ENCODE measurements at regions not wholly inside any gene's neighbourhood (a gene's known extent, or its start where the extent isn't known, plus 50 kb on each side); places are given as distances from the start of the nearest gene placed in this dataset.

GRCh38 chr2:162932416-162932815 is 93.8 kb upstream of the KCNH7 start:
- H3K36me3 ChIP-seq (replicated peaks; ENCODE audit: low read depth, low read length): no peaks in the 10 kb centered on the region
- no peak overlapping the region for H3K4me3 ChIP-seq (ENCODE audit: low read length)
- H3K79me2 ChIP-seq (ENCODE audit: low read length): no peaks in the 10 kb centered on the region
- no peak overlapping the region for H3K27ac ChIP-seq (ENCODE audit: low read length)
- H3K4me1 ChIP-seq (ENCODE audit: low read length): no peaks in the 10 kb centered on the region
- no peaks in the 10 kb centered on the region for H4K20me1 ChIP-seq (ENCODE audit: insufficient read depth, low read length)
- H3K9ac ChIP-seq (ENCODE audit: low read length): no peak overlapping the region
- no peaks in the 10 kb centered on the region for H3K9me3 ChIP-seq (ENCODE audit: insufficient read depth, low read length)
- H3K4me2 ChIP-seq (ENCODE audit: low read length): no peak overlapping the region
- TF ChIP-seq EZH2phosphoT487 (IDR thresholded peaks at IDR 0.05; ENCODE audit: low read depth) (no peak), CTCF (IDR thresholded peaks at IDR 0.05; ENCODE audit: low read depth, low read length) (no peak)
- no peaks in the 10 kb centered on the region for H3K27me3 ChIP-seq (ENCODE audit: low read depth, low read length)
- no peak overlapping the region for H2AFZ ChIP-seq (ENCODE audit: low read depth, low read length)

- no peaks in the 10 kb centered on the region for H4K20me1 ChIP-seq (ENCODE audit: insufficient read depth, low read length)
- H3K4me2 ChIP-seq (ENCODE audit: low read length): no peak overlapping the region
- no peaks in the 10 kb centered on the region for H3K4me1 ChIP-seq (ENCODE audit: low read length)
- TF ChIP-seq CTCF (IDR thresholded peaks at IDR 0.05; ENCODE audit: low read depth, low read length): no peak
- no peak for TF ChIP-seq EZH2phosphoT487 (IDR thresholded peaks at IDR 0.05; ENCODE audit: low read depth)
- H3K79me2 ChIP-seq (ENCODE audit: low read length): no peaks in the 10 kb centered on the region
- no peak overlapping the region for H3K4me3 ChIP-seq (ENCODE audit: low read length)
- no peaks in the 10 kb centered on the region for H3K9me3 ChIP-seq (ENCODE audit: insufficient read depth, low read length)
- H3K9ac ChIP-seq (ENCODE audit: low read length): no peak overlapping the region
- H3K27me3 ChIP-seq (ENCODE audit: low read depth, low read length): no peaks in the 10 kb centered on the region
- no peak overlapping the region for H2AFZ ChIP-seq (ENCODE audit: low read depth, low read length)
- no peak overlapping the region for H3K27ac ChIP-seq (ENCODE audit: low read length)
- no peaks in the 10 kb centered on the region for H3K36me3 ChIP-seq (replicated peaks; ENCODE audit: low read depth, low read length)
These were observed 91.0 kb upstream of the KCNH7 start for GRCh38 chr2:162929571-162929970.

- Histone ChIP-seq H3K9ac (ENCODE audit: low read length) (no peak overlapping the region), H3K79me2 (ENCODE audit: low read length) (no peaks in the 10 kb centered on the region), H3K27me3 (ENCODE audit: low read depth, low read length) (no peaks in the 10 kb centered on the region), H4K20me1 (ENCODE audit: insufficient read depth, low read length) (no peaks in the 10 kb centered on the region), H3K9me3 (ENCODE audit: insufficient read depth, low read length) (no peaks in the 10 kb centered on the region), H3K4me2 (ENCODE audit: low read length) (no peak overlapping the region), H3K27ac (ENCODE audit: low read length) (no peak overlapping the region), H3K4me3 (ENCODE audit: low read length) (no peak overlapping the region), H2AFZ (ENCODE audit: low read depth, low read length) (no peak overlapping the region), H3K36me3 (replicated peaks; ENCODE audit: low read depth, low read length) (no peaks in the 10 kb centered on the region), H3K4me1 (ENCODE audit: low read length) (no peaks in the 10 kb centered on the region)
- TF ChIP-seq EZH2phosphoT487 (IDR thresholded peaks at IDR 0.05; ENCODE audit: low read depth): no peak
- no peak for TF ChIP-seq CTCF (IDR thresholded peaks at IDR 0.05; ENCODE audit: low read depth, low read length)
These were observed 89.8 kb upstream of the KCNH7 start for GRCh38 chr2:162928356-162928755.

- H3K9ac ChIP-seq (ENCODE audit: low read length): no peak overlapping the region
- H3K36me3 ChIP-seq (replicated peaks; ENCODE audit: low read depth, low read length): no peaks in the 10 kb centered on the region
- H3K9me3 ChIP-seq (ENCODE audit: insufficient read depth, low read length): no peaks in the 10 kb centered on the region
- H3K79me2 ChIP-seq (ENCODE audit: low read length): no peaks in the 10 kb centered on the region
- H4K20me1 ChIP-seq (ENCODE audit: insufficient read depth, low read length): no peaks in the 10 kb centered on the region
- H3K4me2 ChIP-seq (ENCODE audit: low read length): no peak overlapping the region
- no peaks in the 10 kb centered on the region for H3K27me3 ChIP-seq (ENCODE audit: low read depth, low read length)
- H3K27ac ChIP-seq (ENCODE audit: low read length): no peak overlapping the region
- H3K4me3 ChIP-seq (ENCODE audit: low read length): no peak overlapping the region
- H3K4me1 ChIP-seq (ENCODE audit: low read length): no peaks in the 10 kb centered on the region
- H2AFZ ChIP-seq (ENCODE audit: low read depth, low read length): no peak overlapping the region
- TF ChIP-seq EZH2phosphoT487 (IDR thresholded peaks at IDR 0.05; ENCODE audit: low read depth): no peak
- TF ChIP-seq CTCF (IDR thresholded peaks at IDR 0.05; ENCODE audit: low read depth, low read length): no peak
These were observed 88.3 kb upstream of the KCNH7 start for GRCh38 chr2:162926907-162927306.

Measured in OCI-LY3 (cell line).